ENCODE measurements at regions not wholly inside any gene's neighbourhood (a gene's known extent, or its start where the extent isn't known, plus 50 kb on each side); places are given as distances from the start of the nearest gene placed in this dataset.

GRCh38 chr5:14039063-14039462, 94.6 kb upstream of the DNAH5 start:
- H3K27ac Mint-ChIP-seq, result no peak overlapping the region
- no peaks in the 10 kb centered on the region for H3K36me3 ChIP-seq (ENCODE audit: control insufficient read depth, insufficient read depth, low read length)
- ATAC-seq (ENCODE audit: low read depth in 2 of 2) (no peak), DNase-seq (no peak)
- H3K4me3 Mint-ChIP-seq, result no peak overlapping the region
- peaks cover 0 to 5% (median 2%) of the 10 kb centered on the region in 4 donors for H3K4me1 Mint-ChIP-seq
- no peaks in the 10 kb centered on the region for H3K9me3 ChIP-seq (ENCODE audit: control insufficient read depth in 2 of 2, low read length in 2 of 2)
- H3K27me3 Mint-ChIP-seq, result peaks cover 1% of the 10 kb centered on the region
- H3K4me1 ChIP-seq (ENCODE audit: control insufficient read depth, insufficient read depth, low read length, poor library complexity, severe bottlenecking), result no peaks in the 10 kb centered on the region
- no peaks in the 10 kb centered on the region for H3K36me3 Mint-ChIP-seq
- no peaks in the 10 kb centered on the region for H3K27me3 ChIP-seq (ENCODE audit: control insufficient read depth, insufficient read depth, low read length)
- peaks cover 0 to 3% (median 0%) of the 10 kb centered on the region in 7 donors for H3K9me3 Mint-ChIP-seq
- no peak overlapping the region for H3K4me3 ChIP-seq (ENCODE audit: low read depth, low read length)
- H3K27ac ChIP-seq (ENCODE audit: insufficient read depth, low read length, poor library complexity, severe bottlenecking), result no peak overlapping the region

- Histone ChIP-seq H3K9me3 (ENCODE audit: control insufficient read depth in 2 of 2, low read length in 2 of 2) (no peaks in the 10 kb centered on the region), H3K4me3 (ENCODE audit: low read depth, low read length) (no peak overlapping the region), H3K36me3 (ENCODE audit: control insufficient read depth, insufficient read depth, low read length) (no peaks in the 10 kb centered on the region), H3K27ac (ENCODE audit: insufficient read depth, low read length, poor library complexity, severe bottlenecking) (no peak overlapping the region), H3K4me1 (ENCODE audit: control insufficient read depth, insufficient read depth, low read length, poor library complexity, severe bottlenecking) (no peaks in the 10 kb centered on the region), H3K27me3 (ENCODE audit: control insufficient read depth, insufficient read depth, low read length) (no peaks in the 10 kb centered on the region)
- Mint-ChIP-seq H3K9me3 (peaks cover 0 to 6% (median 0%) of the 10 kb centered on the region in 7 donors), H3K27ac (no peak overlapping the region), H3K4me1 (peaks cover 0 to 5% (median 2%) of the 10 kb centered on the region in 4 donors), H3K36me3 (no peaks in the 10 kb centered on the region), H3K4me3 (no peak overlapping the region), H3K27me3 (no peaks in the 10 kb centered on the region)
- no peak for ATAC-seq (ENCODE audit: low read depth in 2 of 2)
- no peak for DNase-seq
Measured at GRCh38 chr5:14038341-14038959, 94.0 kb upstream of the DNAH5 start.

- H3K4me3 Mint-ChIP-seq, result no peak overlapping the region
- no peak for ATAC-seq (ENCODE audit: low read depth in 2 of 2)
- no peaks in the 10 kb centered on the region for H3K27me3 Mint-ChIP-seq
Measured at GRCh38 chr5:14036947-14037346, 92.5 kb upstream of the DNAH5 start.

GRCh38 chr5:14036514-14036913, 92.0 kb upstream of the DNAH5 start:
- H3K27me3 ChIP-seq (ENCODE audit: control insufficient read depth, insufficient read depth, low read length), result no peaks in the 10 kb centered on the region
- no peak overlapping the region for H3K27ac ChIP-seq (ENCODE audit: insufficient read depth, low read length, poor library complexity, severe bottlenecking)
- no peaks in the 10 kb centered on the region for H3K36me3 Mint-ChIP-seq
- H3K4me3 ChIP-seq (ENCODE audit: low read depth, low read length), result no peak overlapping the region
- DNase-seq, result no peak
- no peaks in the 10 kb centered on the region for H3K4me1 ChIP-seq (ENCODE audit: control insufficient read depth, insufficient read depth, low read length, poor library complexity, severe bottlenecking)
- no peaks in the 10 kb centered on the region for H3K27me3 Mint-ChIP-seq
- no peaks in the 10 kb centered on the region for H3K9me3 ChIP-seq (ENCODE audit: control insufficient read depth in 2 of 2, low read length in 2 of 2)
- ATAC-seq (ENCODE audit: low read depth in 2 of 2), result no peak
- H3K4me3 Mint-ChIP-seq, result no peak overlapping the region
- H3K9me3 Mint-ChIP-seq, result peaks cover 0 to 6% (median 0%) of the 10 kb centered on the region in 7 donors
- no peaks in the 10 kb centered on the region for H3K36me3 ChIP-seq (ENCODE audit: control insufficient read depth, insufficient read depth, low read length)
- no peak overlapping the region for H3K27ac Mint-ChIP-seq
- peaks cover 0 to 5% (median 2%) of the 10 kb centered on the region in 4 donors for H3K4me1 Mint-ChIP-seq

More at GRCh38 chr5:14036947-14037346, 92.5 kb upstream of the DNAH5 start:
- Histone ChIP-seq H3K4me1 (ENCODE audit: control insufficient read depth, insufficient read depth, low read length, poor library complexity, severe bottlenecking) (no peaks in the 10 kb centered on the region), H3K9me3 (ENCODE audit: control insufficient read depth in 2 of 2, low read length in 2 of 2) (no peaks in the 10 kb centered on the region), H3K27me3 (ENCODE audit: control insufficient read depth, insufficient read depth, low read length) (no peaks in the 10 kb centered on the region), H3K27ac (ENCODE audit: insufficient read depth, low read length, poor library complexity, severe bottlenecking) (no peak overlapping the region), H3K36me3 (ENCODE audit: control insufficient read depth, insufficient read depth, low read length) (no peaks in the 10 kb centered on the region), H3K4me3 (ENCODE audit: low read depth, low read length) (no peak overlapping the region)
- Mint-ChIP-seq H3K36me3 (no peaks in the 10 kb centered on the region), H3K9me3 (peaks cover 0 to 6% (median 0%) of the 10 kb centered on the region in 7 donors), H3K4me1 (peaks cover 0 to 5% (median 2%) of the 10 kb centered on the region in 4 donors), H3K27ac (no peak overlapping the region)
- DNase-seq, result no peak

GRCh38 chr5:14035859-14036503, 91.5 kb upstream of the DNAH5 start:
- H3K4me3 Mint-ChIP-seq, result no peak overlapping the region
- no peak for ATAC-seq (ENCODE audit: low read depth in 2 of 2)
- H3K27me3 ChIP-seq (ENCODE audit: control insufficient read depth, insufficient read depth, low read length), result no peaks in the 10 kb centered on the region
- H3K27ac Mint-ChIP-seq, result no peak overlapping the region
- no peaks in the 10 kb centered on the region for H3K9me3 ChIP-seq (ENCODE audit: control insufficient read depth in 2 of 2, low read length in 2 of 2)
- no peaks in the 10 kb centered on the region for H3K36me3 Mint-ChIP-seq
- DNase-seq, result no peak
- no peak overlapping the region for H3K27ac ChIP-seq (ENCODE audit: insufficient read depth, low read length, poor library complexity, severe bottlenecking)
- H3K4me3 ChIP-seq (ENCODE audit: low read depth, low read length), result no peak overlapping the region
- H3K9me3 Mint-ChIP-seq, result peaks cover 0 to 6% (median 0%) of the 10 kb centered on the region in 7 donors
- H3K4me1 Mint-ChIP-seq, result peaks cover 0 to 5% (median 2%) of the 10 kb centered on the region in 4 donors
- no peaks in the 10 kb centered on the region for H3K36me3 ChIP-seq (ENCODE audit: control insufficient read depth, insufficient read depth, low read length)
- no peaks in the 10 kb centered on the region for H3K4me1 ChIP-seq (ENCODE audit: control insufficient read depth, insufficient read depth, low read length, poor library complexity, severe bottlenecking)
- H3K27me3 Mint-ChIP-seq, result no peaks in the 10 kb centered on the region

GRCh38 chr5:14034963-14035362, 90.5 kb upstream of the DNAH5 start:
- DNase-seq, result no peak
- Histone ChIP-seq H3K27me3 (ENCODE audit: control insufficient read depth, insufficient read depth, low read length) (no peaks in the 10 kb centered on the region), H3K4me1 (ENCODE audit: control insufficient read depth, insufficient read depth, low read length, poor library complexity, severe bottlenecking) (no peaks in the 10 kb centered on the region), H3K9me3 (ENCODE audit: control insufficient read depth in 2 of 2, low read length in 2 of 2) (no peaks in the 10 kb centered on the region), H3K27ac (ENCODE audit: insufficient read depth, low read length, poor library complexity, severe bottlenecking) (no peak overlapping the region), H3K4me3 (ENCODE audit: low read depth, low read length) (no peak overlapping the region), H3K36me3 (ENCODE audit: control insufficient read depth, insufficient read depth, low read length) (no peaks in the 10 kb centered on the region)
- no peaks in the 10 kb centered on the region for H3K27me3 Mint-ChIP-seq
- no peaks in the 10 kb centered on the region for H3K36me3 Mint-ChIP-seq
- H3K4me3 Mint-ChIP-seq, result no peak overlapping the region
- H3K27ac Mint-ChIP-seq, result no peak overlapping the region
- no peak for ATAC-seq (ENCODE audit: low read depth in 2 of 2)
- peaks cover 0 to 5% (median 2%) of the 10 kb centered on the region in 4 donors for H3K4me1 Mint-ChIP-seq
- peaks cover 0 to 6% (median 0%) of the 10 kb centered on the region in 7 donors for H3K9me3 Mint-ChIP-seq

GRCh38 chr5:14032918-14033317, 88.4 kb upstream of the DNAH5 start:
- Mint-ChIP-seq H3K4me3 (no peak overlapping the region), H3K36me3 (no peaks in the 10 kb centered on the region), H3K27me3 (no peaks in the 10 kb centered on the region), H3K4me1 (peaks cover 0 to 5% (median 2%) of the 10 kb centered on the region in 4 donors), H3K27ac (no peak overlapping the region), H3K9me3 (peaks cover 0 to 6% (median 0%) of the 10 kb centered on the region in 7 donors)
- Histone ChIP-seq H3K36me3 (ENCODE audit: control insufficient read depth, insufficient read depth, low read length) (no peaks in the 10 kb centered on the region), H3K4me1 (ENCODE audit: control insufficient read depth, insufficient read depth, low read length, poor library complexity, severe bottlenecking) (no peaks in the 10 kb centered on the region), H3K4me3 (ENCODE audit: low read depth, low read length) (no peak overlapping the region), H3K27me3 (ENCODE audit: control insufficient read depth, insufficient read depth, low read length) (no peaks in the 10 kb centered on the region), H3K27ac (ENCODE audit: insufficient read depth, low read length, poor library complexity, severe bottlenecking) (no peak overlapping the region), H3K9me3 (ENCODE audit: control insufficient read depth in 2 of 2, low read length in 2 of 2) (no peaks in the 10 kb centered on the region)
- DNase-seq (no peak), ATAC-seq (ENCODE audit: low read depth in 2 of 2) (no peak)
